ENCODE measurements at regions not wholly inside any gene's neighbourhood (a gene's known extent, or its start where the extent isn't known, plus 50 kb on each side); places are given as distances from the start of the nearest gene placed in this dataset.

DNA sequence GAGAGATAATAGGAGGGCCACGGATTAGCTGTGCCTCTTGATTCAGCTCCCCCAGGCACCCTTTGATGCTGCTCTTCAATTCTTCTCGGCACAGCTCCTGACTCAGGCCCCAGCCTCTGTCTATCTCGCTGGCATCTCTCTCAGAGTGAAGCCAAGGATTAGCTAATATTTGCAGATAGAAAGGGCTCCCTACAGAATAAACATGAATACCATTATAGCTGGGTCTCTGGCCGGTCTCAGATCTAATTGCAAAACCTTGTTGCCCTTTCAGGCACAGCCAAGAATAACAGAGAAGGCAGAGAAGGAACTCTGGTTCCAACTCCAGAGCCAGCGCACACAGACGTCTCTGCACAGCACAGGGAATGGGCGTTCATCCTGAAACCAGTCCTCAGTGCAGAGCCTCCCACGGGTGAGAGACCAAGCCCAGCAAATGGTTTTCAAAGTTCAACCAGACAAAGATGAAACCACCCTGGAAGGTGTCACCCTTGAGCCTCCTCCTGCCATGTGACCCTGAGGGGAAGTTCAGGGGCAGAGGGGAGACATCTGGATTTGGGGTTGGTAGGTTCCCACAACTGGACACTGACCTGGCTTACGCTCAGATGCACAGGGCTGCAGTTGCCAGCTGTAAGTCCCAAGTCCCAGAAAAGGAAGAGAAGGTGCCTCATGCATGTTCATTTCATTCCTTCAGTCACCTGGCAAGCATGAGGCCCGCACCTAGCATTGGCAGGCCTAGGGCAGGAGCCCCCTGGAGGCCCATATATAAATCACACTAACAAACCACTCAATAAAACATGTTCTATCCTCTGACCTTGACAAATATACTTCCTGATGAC is 394.0 kb downstream of the NPHP4 start:
- FAIRE-seq, result no peak
- no peak for DNase-seq (ENCODE audit: insufficient read length, low spot score)
- no peak for TF ChIP-seq POLR2A (IDR thresholded peaks at IDR 0.05; ENCODE audit: low read depth, low read length)

DNA sequence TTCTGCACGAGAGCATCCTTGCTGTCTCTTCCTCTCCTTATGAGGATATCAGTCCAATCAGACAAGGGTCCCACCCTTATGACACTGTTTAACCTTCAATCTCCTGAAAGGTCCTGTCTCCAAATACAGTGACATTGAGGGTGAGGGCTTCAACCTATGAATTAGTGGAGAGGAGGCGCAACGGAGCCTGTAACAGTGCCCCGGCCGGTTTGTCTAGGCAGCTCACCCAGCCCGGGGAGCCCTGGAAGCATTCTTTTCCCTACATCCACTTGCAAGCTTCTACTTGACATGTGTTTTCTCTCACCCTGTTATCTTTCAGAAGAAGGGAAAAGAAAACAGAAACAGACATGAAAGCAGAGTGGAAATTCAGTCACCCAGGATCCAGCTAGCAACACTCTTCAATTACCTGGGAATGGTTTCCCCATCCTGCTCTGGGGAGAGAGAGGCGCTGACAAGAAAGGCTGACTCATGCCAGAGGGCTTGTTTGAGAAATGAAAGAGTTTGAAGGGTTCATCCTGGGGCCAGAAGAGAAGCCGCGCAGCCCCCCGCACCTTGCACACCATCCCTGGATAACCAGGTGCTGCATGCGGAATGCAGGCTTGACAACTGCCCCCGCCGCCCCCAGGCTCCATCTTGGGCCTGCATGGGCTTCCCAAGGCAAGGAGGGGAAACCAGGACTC is 394.9 kb downstream of the NPHP4 start:
- DNase-seq (ENCODE audit: insufficient read length, low spot score) (no peak), FAIRE-seq (no peak)
- no peak for TF ChIP-seq POLR2A (IDR thresholded peaks at IDR 0.05; ENCODE audit: low read depth, low read length)

DNA sequence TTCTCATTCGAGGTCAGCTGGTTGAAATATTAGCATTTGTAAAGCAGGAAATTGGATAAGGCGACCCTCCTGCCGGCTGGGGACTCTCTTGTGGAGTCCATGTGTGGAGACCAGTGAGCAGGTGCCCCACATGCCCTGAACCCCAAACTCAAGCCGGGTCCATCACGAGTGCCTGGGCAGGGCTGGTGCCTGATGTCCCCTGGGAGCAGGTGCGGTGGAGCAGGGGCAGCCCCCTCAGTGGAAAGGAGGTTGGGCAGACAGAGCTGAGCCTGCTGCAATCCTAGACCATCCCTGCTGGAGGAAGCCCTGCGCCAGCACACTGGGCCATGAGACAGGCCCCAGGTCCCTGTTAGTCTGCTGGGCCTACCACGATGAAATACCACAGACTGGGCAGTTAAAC is 395.6 kb downstream of the NPHP4 start:
- FAIRE-seq, result no peak
- TF ChIP-seq POLR2A (IDR thresholded peaks at IDR 0.05; ENCODE audit: low read depth, low read length), result no peak
- no peak for DNase-seq (ENCODE audit: insufficient read length, low spot score)

DNA sequence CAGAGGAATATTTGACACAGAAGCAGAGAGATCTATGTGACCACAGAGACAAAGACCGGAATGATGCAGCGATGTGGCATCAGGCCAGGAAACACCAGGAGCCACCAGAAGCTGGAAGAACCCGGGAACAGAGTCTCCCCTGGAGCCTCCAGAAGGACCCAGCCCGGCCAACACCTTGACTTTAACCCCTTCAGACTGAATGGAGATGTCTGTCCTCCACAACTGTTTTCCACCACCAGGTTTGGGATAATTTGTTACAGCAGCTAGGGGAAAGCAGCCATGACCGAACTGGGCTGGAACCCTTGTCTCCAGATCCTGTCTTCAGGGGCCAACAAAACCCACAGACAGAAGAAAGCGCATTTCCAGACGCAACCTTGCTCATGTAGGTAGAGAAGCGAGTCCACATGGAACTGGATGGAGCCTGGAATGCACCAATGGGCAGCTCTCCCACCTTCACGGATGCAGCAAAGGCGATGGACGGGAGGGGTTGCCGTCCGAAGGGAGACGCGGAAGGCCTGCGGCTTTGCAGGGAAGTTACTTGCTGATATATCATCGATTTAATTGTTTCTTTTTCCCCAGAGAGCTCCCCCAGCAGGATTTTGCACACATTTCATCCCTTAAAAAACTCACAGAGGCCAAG is 396.6 kb downstream of the NPHP4 start:
- no peak for FAIRE-seq
- no peak for TF ChIP-seq POLR2A (IDR thresholded peaks at IDR 0.05; ENCODE audit: low read depth, low read length)
- DNase-seq (ENCODE audit: insufficient read length, low spot score), result no peak

DNA sequence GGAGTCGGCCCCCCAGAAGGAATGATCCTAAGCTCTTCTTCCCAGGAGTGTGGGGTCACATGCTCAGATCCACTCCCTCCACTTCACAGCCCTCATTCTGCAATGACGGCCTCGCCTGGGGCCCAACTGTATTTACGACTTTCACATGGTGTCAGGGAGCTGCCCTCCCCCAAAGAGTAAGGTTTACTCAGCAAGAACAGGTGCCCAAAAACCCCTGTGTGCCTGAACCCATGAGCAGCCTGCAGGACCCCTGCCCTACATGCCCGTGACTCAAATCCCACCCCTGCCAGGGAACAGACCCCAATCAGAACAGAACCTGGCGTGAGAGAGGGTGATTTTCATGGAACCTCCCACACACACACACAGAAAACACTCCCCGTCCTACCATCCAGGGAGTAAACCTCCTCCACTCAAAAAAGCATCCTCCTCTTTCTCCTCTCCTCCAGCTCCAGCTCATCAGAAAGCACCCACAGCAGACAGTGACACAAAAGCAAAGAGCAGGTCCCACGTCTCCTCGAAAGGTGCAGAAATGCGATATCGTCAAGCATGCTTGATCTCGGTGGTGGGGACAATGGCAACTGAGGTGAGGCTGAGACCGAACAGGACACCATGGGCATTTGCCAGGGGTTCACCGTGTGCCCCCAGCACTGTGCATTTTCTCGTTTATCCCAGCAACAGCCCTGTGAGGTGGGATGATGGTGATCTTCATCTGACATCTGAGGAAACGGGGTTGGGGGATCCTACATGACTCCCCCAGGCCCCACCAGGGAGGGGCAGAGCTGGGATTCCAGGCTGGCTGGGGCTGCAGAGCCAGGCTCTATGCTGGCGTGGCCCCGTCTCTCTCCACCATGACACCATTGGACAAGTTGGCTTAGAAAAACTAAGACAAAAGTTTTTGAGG is 397.9 kb downstream of the NPHP4 start:
- DNase-seq (ENCODE audit: insufficient read length, low spot score), result no peak
- no peak for FAIRE-seq
- TF ChIP-seq POLR2A (IDR thresholded peaks at IDR 0.05; ENCODE audit: low read depth, low read length), result no peak

DNA sequence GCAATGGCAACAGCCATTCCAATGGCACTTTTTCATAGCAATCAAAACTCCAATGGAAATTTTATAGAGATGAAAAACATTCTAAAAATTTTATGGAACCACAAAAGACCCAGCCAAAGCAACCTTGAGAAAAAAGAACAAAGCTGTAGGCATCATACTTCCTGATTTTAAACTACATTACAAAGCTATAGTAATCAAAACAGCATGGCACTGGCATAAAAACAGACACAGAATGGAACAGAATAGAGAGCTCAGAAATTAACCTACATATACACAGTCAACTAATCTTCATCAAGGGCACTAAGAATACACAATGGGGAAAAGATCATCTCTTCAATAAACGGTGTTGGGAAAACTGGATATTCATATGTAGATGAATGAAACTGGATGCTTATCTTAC is 401.5 kb downstream of the NPHP4 start:
- DNase-seq (ENCODE audit: insufficient read length, low spot score) (no peak), FAIRE-seq (no peak)
- no peak for TF ChIP-seq POLR2A (IDR thresholded peaks at IDR 0.05; ENCODE audit: low read depth, low read length)

DNA sequence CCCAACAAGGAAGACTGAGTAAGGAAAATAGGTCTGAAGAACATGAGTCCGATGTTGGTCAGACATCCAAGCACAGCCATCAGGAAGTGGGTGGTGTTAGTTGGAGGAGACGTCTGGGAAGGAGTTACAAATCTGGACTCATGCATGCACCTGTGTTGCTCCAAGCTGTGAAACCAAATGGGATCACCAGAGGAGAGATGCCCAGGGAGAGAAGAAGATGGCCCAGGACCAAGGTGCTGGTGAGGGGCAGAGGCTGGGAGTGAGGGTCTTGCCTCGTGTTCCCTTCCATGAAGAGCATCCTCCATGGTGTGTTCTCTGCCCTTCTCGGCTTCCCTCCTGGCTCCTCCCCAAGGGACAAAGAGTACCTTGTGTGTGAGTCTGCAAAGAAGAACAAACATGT is 405.6 kb downstream of the NPHP4 start:
- no peak for TF ChIP-seq POLR2A (IDR thresholded peaks at IDR 0.05; ENCODE audit: low read depth, low read length)
- no peak for FAIRE-seq
- no peak for DNase-seq (ENCODE audit: insufficient read length, low spot score)

DNA sequence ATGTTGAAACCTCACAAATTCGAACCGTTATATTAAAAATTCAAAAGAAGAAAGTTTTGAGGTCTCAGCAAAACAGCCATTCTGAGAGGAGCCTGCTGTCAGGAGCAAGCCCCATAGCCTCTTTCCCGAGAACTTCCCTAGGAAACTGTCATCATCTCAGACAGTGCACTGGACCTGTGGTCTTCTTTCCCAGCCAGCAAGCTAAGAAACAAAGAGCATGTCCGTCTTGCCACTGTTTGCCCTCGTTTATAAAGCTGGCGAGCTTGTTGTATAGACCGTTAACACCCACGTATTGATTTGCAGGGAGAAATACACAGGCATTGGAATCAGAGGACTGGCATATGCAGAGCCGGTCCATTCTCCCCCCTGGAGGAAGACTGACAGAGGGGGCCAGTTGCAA is 407.0 kb downstream of the NPHP4 start:
- no peak for FAIRE-seq

DNA sequence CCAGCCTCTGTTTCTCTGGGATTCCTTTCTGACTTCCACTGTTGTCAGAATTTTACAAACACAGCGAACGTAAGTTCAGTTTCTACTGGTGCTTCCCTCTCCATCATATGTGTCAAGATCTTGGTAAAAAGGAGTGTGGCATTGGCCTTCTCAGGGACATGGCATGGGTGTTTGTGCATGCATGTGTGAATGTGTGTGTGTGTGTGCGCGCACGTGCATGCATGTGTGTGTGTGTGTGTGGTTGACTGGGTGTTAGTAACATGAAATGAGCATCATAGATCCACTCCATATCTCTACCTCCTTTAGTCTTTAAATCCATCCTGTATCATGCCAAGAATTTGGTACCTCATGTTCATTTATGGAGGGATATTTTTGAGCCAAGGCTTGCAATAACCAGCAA is 411.3 kb downstream of the NPHP4 start:
- TF ChIP-seq POLR2A (IDR thresholded peaks at IDR 0.05; ENCODE audit: low read depth, low read length), result no peak
- FAIRE-seq, result no peak
- DNase-seq (ENCODE audit: insufficient read length, low spot score), result no peak

More for the DNA sequence above, 407.0 kb downstream of the NPHP4 start:
- no peak for TF ChIP-seq POLR2A (IDR thresholded peaks at IDR 0.05; ENCODE audit: low read depth, low read length)
- no peak for DNase-seq (ENCODE audit: insufficient read length, low spot score)

DNA sequence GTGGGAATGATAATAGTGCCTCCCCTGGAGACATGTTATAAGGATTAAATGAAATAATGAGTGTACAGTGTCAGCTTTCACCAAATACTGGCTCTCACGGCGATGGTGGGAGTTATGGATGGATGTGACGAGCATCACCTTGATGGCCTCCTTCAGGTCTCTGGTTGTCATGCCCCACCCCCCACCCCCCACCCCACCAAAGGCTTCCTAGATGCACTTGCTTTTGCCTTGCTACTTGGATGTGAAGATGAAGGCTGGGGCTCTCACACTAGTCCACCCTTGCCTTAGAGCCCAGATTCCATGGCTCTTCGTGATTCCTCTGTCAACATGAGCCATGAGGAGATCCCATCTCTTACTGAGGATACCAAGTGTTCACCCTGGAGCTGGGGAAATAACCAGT is 412.3 kb downstream of the NPHP4 start:
- no peak for FAIRE-seq
- no peak for TF ChIP-seq POLR2A (IDR thresholded peaks at IDR 0.05; ENCODE audit: low read depth, low read length)
- DNase-seq (ENCODE audit: insufficient read length, low spot score), result no peak

DNA sequence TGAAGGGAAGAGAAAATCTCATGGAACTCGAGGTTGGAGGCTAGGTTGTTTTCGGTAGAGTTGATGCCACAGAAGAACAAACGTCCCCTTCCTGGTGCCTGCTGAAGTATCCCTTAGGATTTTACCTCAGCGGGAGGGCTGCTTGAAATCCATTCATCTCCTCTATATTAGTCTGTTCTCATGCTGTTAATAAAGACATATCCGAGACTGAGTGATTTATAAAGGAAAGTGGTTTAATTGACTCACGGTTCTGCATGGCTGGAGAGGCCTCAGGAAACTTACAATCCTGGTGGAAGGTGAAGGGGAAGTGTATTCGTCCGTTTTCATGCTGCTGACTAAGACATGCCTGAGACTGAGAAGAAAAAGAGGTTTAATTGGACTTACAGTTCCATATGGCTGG is 413.5 kb downstream of the NPHP4 start:
- DNase-seq (ENCODE audit: insufficient read length, low spot score), result no peak
- FAIRE-seq, result no peak
- no peak for TF ChIP-seq POLR2A (IDR thresholded peaks at IDR 0.05; ENCODE audit: low read depth, low read length)

DNA sequence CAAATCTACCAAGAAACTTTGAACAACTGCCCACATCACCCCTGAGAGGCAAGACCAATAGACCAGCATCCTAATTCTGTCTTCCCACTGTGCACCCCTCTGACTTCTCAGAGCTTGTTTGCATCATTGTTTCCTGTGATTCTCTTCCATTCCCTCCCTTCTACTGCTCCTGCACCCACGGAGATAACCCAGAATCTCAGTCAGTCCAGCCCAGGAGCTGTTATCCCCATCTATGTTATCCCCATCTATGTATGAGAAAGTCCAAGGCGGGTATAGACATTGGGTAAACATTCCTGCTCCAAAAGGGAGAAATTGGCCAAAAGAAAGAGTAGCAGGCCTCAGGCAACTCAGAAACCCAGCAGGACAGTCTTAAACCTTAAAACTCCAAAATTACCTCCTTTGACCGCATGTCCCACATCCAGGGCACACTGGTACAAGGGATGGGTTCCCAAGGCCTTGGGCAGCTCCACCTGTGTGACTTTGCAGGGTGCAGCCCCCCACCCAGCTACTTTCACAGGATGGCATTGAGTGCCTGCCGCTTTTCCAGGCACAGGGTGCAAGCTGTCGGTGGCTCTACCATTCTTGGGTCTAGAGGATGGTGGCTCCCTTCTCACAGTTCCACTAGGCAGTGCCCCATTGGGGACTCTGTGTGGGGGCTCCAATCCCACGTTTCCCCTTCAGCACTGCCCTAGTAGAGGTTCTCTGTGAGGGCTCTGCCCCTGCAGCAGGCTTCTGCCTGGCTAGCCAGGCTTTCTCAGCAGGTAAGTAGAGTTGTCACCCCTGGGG is 414.8 kb downstream of the NPHP4 start:
- DNase-seq (ENCODE audit: insufficient read length, low spot score), result no peak
- no peak for TF ChIP-seq POLR2A (IDR thresholded peaks at IDR 0.05; ENCODE audit: low read depth, low read length)
- FAIRE-seq, result no peak

DNA sequence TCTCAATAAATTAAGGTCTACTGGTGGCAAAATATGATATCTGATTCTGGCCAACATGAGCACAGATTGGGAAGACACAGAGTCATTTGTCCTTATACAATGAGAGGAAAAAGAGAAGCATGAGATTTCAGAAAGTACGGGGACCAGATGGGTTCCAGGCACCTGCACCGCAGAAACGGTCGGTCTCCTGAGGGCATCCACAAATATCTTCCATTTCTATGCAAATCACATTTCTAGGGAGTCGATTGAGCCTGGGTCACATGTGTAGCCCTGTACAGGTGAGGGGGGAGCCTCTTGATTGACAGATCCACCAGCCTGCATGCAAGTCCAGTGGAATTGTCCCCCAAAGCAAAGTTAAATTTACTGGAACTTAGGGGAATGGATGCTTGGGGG is 415.6 kb downstream of the NPHP4 start:
- no peak for TF ChIP-seq POLR2A (IDR thresholded peaks at IDR 0.05; ENCODE audit: low read depth, low read length)
- DNase-seq (ENCODE audit: insufficient read length, low spot score), result no peak
- no peak for FAIRE-seq
